Adrenal gland (tissue), 5 donors: ENCODE measurements at regions not wholly inside any gene's neighbourhood (a gene's known extent, or its start where the extent isn't known, plus 50 kb on each side); places are given as distances from the start of the nearest gene placed in this dataset.

Source experiments
- CTCF ChIP-seq, 6 experiments: fragments of 450-650 bp in 4 of 6; fragments of 200-600 bp in 2 of 6; sonication (generic) in 1 of 6; IDR thresholded peaks; 1 replicate in 5 of 6; 2 replicates in 1 of 6; pipeline versions ENCODE4 v1.5.1 to v1.8.0; 2016 to 2021; ENCODE audit warnings: antibody characterized with exemption in 6 of 6, mild to moderate bottlenecking in 2 of 6, moderate library complexity in 1 of 6
- POLR2A ChIP-seq, 2 donors: fragments of 450-650 bp; IDR thresholded peaks; one replicate each; pipeline ENCODE4 v1.6.1; 2017; ENCODE audit warnings: antibody characterized with exemption in 2 of 2, mild to moderate bottlenecking in 2 of 2, moderate library complexity in 1 of 2
- donor health status: DM: no; HTN: no; CAD: no.

GRCh38 chr5:81853030-81853357 is 102.1 kb upstream of the SSBP2 start:
- TF ChIP-seq CTCF (IDR thresholded peaks at IDR 0.05), result no peak
- TF ChIP-seq POLR2A (IDR thresholded peaks at IDR 0.05), result no peak
